ENCODE measurements at regions not wholly inside any gene's neighbourhood (a gene's known extent, or its start where the extent isn't known, plus 50 kb on each side); places are given as distances from the start of the nearest gene placed in this dataset.
A peak's percentile ranks its signal among the peaks of the same experiment; 100 is the strongest.

- DNase-seq (ENCODE audit: low read depth) = no peak
- no peak overlapping the region for H3K4me3 ChIP-seq (ENCODE audit: control insufficient read depth, low read depth, low read length)
- TF ChIP-seq, protein P1, sequence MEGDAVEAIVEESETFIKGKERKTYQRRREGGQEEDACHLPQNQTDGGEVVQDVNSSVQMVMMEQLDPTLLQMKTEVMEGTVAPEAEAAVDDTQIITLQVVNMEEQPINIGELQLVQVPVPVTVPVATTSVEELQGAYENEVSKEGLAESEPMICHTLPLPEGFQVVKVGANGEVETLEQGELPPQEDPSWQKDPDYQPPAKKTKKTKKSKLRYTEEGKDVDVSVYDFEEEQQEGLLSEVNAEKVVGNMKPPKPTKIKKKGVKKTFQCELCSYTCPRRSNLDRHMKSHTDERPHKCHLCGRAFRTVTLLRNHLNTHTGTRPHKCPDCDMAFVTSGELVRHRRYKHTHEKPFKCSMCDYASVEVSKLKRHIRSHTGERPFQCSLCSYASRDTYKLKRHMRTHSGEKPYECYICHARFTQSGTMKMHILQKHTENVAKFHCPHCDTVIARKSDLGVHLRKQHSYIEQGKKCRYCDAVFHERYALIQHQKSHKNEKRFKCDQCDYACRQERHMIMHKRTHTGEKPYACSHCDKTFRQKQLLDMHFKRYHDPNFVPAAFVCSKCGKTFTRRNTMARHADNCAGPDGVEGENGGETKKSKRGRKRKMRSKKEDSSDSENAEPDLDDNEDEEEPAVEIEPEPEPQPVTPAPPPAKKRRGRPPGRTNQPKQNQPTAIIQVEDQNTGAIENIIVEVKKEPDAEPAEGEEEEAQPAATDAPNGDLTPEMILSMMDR (conservative IDR thresholded peaks at IDR 0.05; ENCODE audit: control insufficient read depth, insufficient read depth, low read depth, low read length) = no peak
Measured at GRCh38 chr13:83810136-83810535, 72.1 kb downstream of the SLITRK1 start.

DNA sequence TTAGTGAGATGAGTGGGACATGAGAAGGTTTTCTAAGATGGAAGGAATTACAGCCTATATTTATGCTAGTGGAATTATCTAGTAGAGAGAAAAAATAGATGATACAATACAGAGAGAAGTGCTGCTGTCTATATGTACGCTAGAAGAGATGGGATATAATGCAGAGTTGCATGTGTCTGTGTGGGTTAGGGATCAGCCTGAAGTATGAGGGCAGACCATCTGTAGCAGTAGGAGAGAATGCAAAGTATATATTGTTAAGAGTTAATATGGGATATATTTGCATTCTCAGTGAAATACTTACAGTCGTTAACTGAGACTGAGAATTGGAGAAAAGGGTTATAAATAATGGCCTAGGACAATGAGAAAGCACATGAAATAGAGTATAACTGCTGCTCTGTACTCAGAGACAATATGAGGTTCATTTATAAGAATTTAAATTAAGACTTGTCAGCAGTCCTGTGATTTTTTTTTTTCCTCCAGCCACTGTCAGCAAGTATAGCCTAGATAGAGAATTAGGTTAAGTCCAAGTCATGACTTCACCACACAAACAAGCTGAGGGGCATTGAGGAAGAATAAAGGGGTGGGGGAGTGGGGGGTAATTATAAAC, 77.8 kb downstream of the SLITRK1 start:
- DNase-seq (ENCODE audit: low read depth) = no peak
- H3K4me3 ChIP-seq (ENCODE audit: control insufficient read depth, low read depth, low read length) = no peak overlapping the region
- TF ChIP-seq, protein P1 (conservative IDR thresholded peaks at IDR 0.05; ENCODE audit: control insufficient read depth, insufficient read depth, low read depth, low read length) = no peak

GRCh38 chr13:83798731-83799130, 83.5 kb downstream of the SLITRK1 start:
- peak; percentile 22 for DNase-seq (ENCODE audit: low read depth)
- TF ChIP-seq, protein P1 (conservative IDR thresholded peaks at IDR 0.05; ENCODE audit: control insufficient read depth, insufficient read depth, low read depth, low read length) = no peak

DNA sequence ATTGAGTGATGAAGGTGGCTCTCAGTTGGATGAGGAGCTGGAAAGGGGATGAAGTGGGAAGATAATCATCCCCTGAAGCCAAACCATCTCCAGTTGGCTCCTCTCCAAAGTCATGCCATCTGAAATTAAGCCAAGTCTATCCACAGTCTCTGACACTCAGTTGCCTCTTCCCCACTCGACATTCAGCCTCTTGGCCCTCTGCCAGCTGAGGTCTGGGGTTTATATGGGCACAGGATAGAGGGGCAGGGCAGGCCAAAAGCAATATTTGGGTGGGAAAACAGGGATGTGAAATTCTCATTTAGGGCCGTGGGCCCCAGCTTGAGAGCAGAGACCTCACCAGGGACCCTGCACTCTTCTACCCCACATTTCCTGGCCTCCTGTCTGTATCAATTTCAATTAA, 85.9 kb downstream of the SLITRK1 start:
- H3K4me3 ChIP-seq (ENCODE audit: control insufficient read depth, low read depth, low read length) = no peak overlapping the region
- no peak for DNase-seq (ENCODE audit: low read depth)
- TF ChIP-seq, protein P1 (conservative IDR thresholded peaks at IDR 0.05; ENCODE audit: control insufficient read depth, insufficient read depth, low read depth, low read length) = no peak

More at GRCh38 chr13:83798731-83799130, 83.5 kb downstream of the SLITRK1 start:
- H3K4me3 ChIP-seq (ENCODE audit: control insufficient read depth, low read depth, low read length) = no peak overlapping the region

DNA sequence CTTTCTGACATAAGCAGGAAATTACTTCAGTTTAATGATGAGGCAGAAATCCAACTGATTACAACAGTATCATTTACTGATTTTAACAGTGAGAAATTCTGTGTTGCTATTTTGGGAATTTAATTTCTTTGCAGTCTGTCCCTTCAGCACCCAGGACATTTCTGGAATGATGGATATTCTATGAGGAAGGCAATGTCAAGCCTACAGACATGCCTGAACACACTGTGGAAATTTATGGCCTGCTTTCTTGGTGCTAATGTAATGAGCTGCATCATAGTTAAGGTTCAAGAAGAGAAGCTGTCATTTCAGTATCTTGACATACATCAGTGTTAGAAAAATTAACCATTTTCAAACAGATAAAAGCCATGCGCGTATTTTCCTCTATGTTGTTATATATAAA, 87.7 kb downstream of the SLITRK1 start:
- DNase-seq (ENCODE audit: low read depth) = no peak
- TF ChIP-seq, protein P1 (conservative IDR thresholded peaks at IDR 0.05; ENCODE audit: control insufficient read depth, insufficient read depth, low read depth, low read length) = no peak
- no peak overlapping the region for H3K4me3 ChIP-seq (ENCODE audit: control insufficient read depth, low read depth, low read length)

DNA sequence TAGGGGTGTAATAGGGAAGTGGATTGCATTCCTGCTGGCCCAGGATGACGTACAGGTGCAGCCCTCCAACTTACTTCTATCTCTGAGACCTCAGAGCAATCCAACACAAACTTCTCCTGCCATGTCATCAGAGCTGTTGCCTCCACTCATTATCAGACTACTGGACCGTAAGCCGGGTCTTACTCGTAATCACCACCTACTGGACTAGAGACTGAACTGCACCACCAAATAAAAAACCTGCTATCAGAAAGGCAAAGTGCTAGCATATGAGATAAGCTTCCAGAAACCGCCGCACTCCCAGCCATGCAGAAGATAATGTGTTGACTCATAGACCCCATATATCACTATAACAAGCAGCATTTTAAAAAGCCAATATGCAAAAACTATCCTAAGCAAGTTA, 102.0 kb downstream of the SLITRK1 start:
- TF ChIP-seq, protein P1 (conservative IDR thresholded peaks at IDR 0.05; ENCODE audit: control insufficient read depth, insufficient read depth, low read depth, low read length) = peak; percentile 65

GRCh38 chr13:83773961-83774360, 108.3 kb downstream of the SLITRK1 start:
- TF ChIP-seq, protein P1 (conservative IDR thresholded peaks at IDR 0.05; ENCODE audit: control insufficient read depth, insufficient read depth, low read depth, low read length) = no peak
- H3K4me3 ChIP-seq (ENCODE audit: control insufficient read depth, low read depth, low read length) = no peak overlapping the region
- peak; percentile 4 for DNase-seq (ENCODE audit: low read depth)

More for the DNA sequence above, 102.0 kb downstream of the SLITRK1 start:
- DNase-seq (ENCODE audit: low read depth) = peak; percentile 52
- H3K4me3 ChIP-seq (ENCODE audit: control insufficient read depth, low read depth, low read length) = no peak overlapping the region

Data from fibroblast of mammary gland (primary cell).